PC-3 (cell line): ENCODE measurements at regions not wholly inside any gene's neighbourhood (a gene's known extent, or its start where the extent isn't known, plus 50 kb on each side); places are given as distances from the start of the nearest gene placed in this dataset.

Experiments used
- CTCF ChIP-seq: fragments of 300-600 bp; sonication (generic); conservative IDR thresholded peaks from 2 replicates; pipeline ENCODE4 v1.5.1; 2017; ENCODE audit warnings: antibody characterized with exemption, low read depth, mild to moderate bottlenecking, low read length
- EZH2 ChIP-seq: fragments of 300-600 bp; sonication (generic); IDR thresholded peaks from one replicate; pipeline ENCODE4 v1.6.1; 2017; ENCODE audit warnings: antibody characterized with exemption, mild to moderate bottlenecking, low read length; ENCODE audit not compliant: unreplicated experiment
- EZH2phosphoT487 ChIP-seq: fragments of 300-600 bp; sonication (generic); IDR thresholded peaks from 2 replicates; pipeline ENCODE4 v1.6.1; 2018; ENCODE audit warnings: mild to moderate bottlenecking, antibody characterized with exemption, low read length, borderline replicate concordance

- no peak for TF ChIP-seq CTCF
- no peak for TF ChIP-seq EZH2
- no peak for TF ChIP-seq EZH2phosphoT487
Observed at GRCh38 chrX:10350221-10350620, 193.4 kb downstream of the CLCN4 start.
